RWPE2 (cell line): ENCODE measurements at regions not wholly inside any gene's neighbourhood (a gene's known extent, or its start where the extent isn't known, plus 50 kb on each side); places are given as distances from the start of the nearest gene placed in this dataset.

ENCODE experiments used
- ATAC-seq: fragments of 200-7000 bp; cut with Tn5 transposase; 3 replicates; pipeline ENCODE4 v1.9.1; 2021; ENCODE audit warnings: low read depth
- DNase-seq: peaks from one replicate; pipeline ENCODE4 v3.0.0-alpha.2; 2020; ENCODE audit warnings: low spot score
- H3K27ac ChIP-seq: fragments of 450-650 bp; 2 replicates; pipeline ENCODE4 v1.5.1; 2017; ENCODE audit warnings: mild to moderate bottlenecking; ENCODE audit not compliant: poor library complexity, severe bottlenecking
- H3K27me3 ChIP-seq: fragments of 250-450 bp; sonication (Bioruptor Pico); 2 replicates; pipeline ENCODE4 v1.5.1; 2021; ENCODE audit warnings: mild to moderate bottlenecking, moderate library complexity; ENCODE audit not compliant: insufficient read depth, poor library complexity, severe bottlenecking
- H3K36me3 ChIP-seq: fragments of 250-450 bp; sonication (Bioruptor Pico); 2 replicates; pipeline ENCODE4 v1.5.1; 2020; ENCODE audit warnings: low read depth, mild to moderate bottlenecking, moderate library complexity
- H3K4me1 ChIP-seq: fragments of 250-450 bp; sonication (Bioruptor Pico); 2 replicates; pipeline ENCODE4 v1.5.1; 2021; ENCODE audit warnings: mild to moderate bottlenecking, moderate library complexity; ENCODE audit not compliant: insufficient read depth, poor library complexity, severe bottlenecking
- H3K4me3 ChIP-seq: fragments of 250-450 bp; sonication (Bioruptor Pico); 2 replicates; pipeline ENCODE4 v1.5.1; 2021; ENCODE audit warnings: mild to moderate bottlenecking, moderate library complexity; ENCODE audit not compliant: severe bottlenecking
- H3K9me3 ChIP-seq: fragments of 250-450 bp; sonication (Bioruptor Pico); 2 replicates; pipeline ENCODE4 v1.5.1; 2021; ENCODE audit warnings: mild to moderate bottlenecking, moderate library complexity; ENCODE audit not compliant: severe bottlenecking
- CTCF ChIP-seq: fragments of 450-650 bp; IDR thresholded peaks from one replicate; pipeline ENCODE4 v1.5.1; 2017; ENCODE audit warnings: mild to moderate bottlenecking, moderate library complexity; ENCODE audit not compliant: poor library complexity, severe bottlenecking

DNA sequence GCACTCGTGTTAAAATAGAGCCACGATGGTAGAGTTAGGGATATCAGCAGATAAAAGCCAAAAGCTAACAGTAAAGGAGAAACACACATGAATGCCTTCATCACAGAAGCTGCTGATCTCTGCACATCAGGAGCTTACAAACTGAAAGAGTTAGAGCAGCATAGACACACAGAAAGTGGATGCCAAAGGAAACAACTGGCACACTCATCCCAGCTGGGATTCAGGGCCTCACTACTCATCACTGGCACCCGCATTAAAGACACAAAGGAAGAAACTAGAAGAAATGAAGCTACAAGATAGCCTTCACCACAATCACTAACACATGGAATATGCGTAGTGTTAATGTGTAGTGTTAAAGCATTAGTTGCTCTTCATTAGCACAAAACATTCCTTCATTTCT is 156.4 kb upstream of the TBL1X start:
- H3K4me1 ChIP-seq, result no peaks in the 10 kb centered on the region
- H3K27me3 ChIP-seq, result no peaks in the 10 kb centered on the region
- H3K36me3 ChIP-seq, result no peaks in the 10 kb centered on the region
- DNase-seq (no peak), ATAC-seq (no peak)
- no peak for TF ChIP-seq CTCF
- H3K4me3 ChIP-seq, result no peak overlapping the region
- no peak overlapping the region for H3K27ac ChIP-seq
- H3K9me3 ChIP-seq, result no peaks in the 10 kb centered on the region

DNA sequence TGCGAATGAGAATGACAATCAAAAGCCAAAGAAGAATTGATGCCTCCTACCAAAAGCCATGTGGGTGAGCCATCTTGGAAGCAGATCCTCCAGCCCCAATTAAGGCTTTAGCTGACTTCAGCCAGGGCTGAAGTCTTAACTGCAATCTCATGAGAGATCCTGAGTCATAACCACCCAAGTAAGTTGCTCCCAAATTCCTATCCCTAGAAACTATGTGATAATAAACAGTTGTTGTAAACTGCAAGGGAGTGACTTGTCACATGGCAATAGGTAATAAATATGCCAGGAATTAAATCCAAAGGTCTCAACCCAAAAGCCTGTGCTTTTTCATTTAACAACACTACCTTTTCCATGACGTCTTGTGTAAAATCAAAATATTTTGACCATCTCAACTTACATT is 154.2 kb upstream of the TBL1X start:
- Histone ChIP-seq H3K27ac (no peak overlapping the region), H3K9me3 (no peaks in the 10 kb centered on the region), H3K36me3 (no peaks in the 10 kb centered on the region), H3K4me1 (no peaks in the 10 kb centered on the region), H3K27me3 (no peaks in the 10 kb centered on the region), H3K4me3 (no peak overlapping the region)
- no peak for TF ChIP-seq CTCF
- no peak for DNase-seq
- no peak for ATAC-seq

DNA sequence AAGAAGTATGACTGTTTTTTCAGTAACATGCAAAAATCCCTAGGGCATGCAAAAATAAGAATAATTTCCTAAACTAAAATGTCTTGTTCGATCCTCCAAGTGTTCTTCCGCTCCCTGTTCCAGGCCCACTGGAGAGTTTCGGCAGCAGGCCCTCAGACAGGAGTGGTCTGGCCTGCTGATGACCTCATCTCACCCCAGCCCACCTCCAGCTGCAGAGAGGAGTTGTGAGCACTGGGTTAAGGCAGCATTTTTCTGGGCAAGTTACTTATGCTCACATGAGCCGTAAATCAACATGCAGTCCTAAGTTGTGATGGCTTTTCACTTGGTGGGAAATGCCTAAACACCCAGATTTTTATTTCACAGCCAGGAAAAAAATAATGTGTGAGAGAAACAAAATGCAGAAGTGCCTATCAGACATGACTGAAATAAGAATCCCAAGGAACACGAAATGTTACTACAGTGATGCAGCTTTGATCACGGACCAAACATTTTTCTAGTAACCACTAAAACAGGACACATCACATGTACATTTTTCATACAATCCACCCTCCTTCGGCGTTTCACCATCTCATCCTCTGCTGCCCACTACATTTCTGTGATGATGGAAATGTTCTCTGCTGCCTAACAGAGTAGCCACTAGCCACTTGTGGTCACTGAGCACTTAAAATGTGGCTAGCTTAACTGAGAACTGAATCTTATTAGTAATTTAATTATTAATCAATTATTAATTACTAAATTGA is 153.3 kb upstream of the TBL1X start:
- no peak overlapping the region for H3K27ac ChIP-seq
- H3K9me3 ChIP-seq, result no peaks in the 10 kb centered on the region
- H3K36me3 ChIP-seq, result no peaks in the 10 kb centered on the region
- TF ChIP-seq CTCF, result no peak
- no peak overlapping the region for H3K4me3 ChIP-seq
- no peaks in the 10 kb centered on the region for H3K4me1 ChIP-seq
- no peaks in the 10 kb centered on the region for H3K27me3 ChIP-seq
- ATAC-seq (no peak), DNase-seq (no peak)

GRCh38 chrX:9312922-9313867 is 151.7 kb upstream of the TBL1X start:
- DNase-seq, result no peak
- no peaks in the 10 kb centered on the region for H3K4me1 ChIP-seq
- no peak overlapping the region for H3K27ac ChIP-seq
- no peaks in the 10 kb centered on the region for H3K9me3 ChIP-seq
- peak; percentile 63 for TF ChIP-seq CTCF
- ATAC-seq, result peak; percentile 25; the same call in 1 of the 3 replicates
- no peaks in the 10 kb centered on the region for H3K36me3 ChIP-seq
- no peaks in the 10 kb centered on the region for H3K27me3 ChIP-seq
- H3K4me3 ChIP-seq, result no peak overlapping the region
